ENCODE measurements at regions not wholly inside any gene's neighbourhood (a gene's known extent, or its start where the extent isn't known, plus 50 kb on each side); places are given as distances from the start of the nearest gene placed in this dataset.

DNA sequence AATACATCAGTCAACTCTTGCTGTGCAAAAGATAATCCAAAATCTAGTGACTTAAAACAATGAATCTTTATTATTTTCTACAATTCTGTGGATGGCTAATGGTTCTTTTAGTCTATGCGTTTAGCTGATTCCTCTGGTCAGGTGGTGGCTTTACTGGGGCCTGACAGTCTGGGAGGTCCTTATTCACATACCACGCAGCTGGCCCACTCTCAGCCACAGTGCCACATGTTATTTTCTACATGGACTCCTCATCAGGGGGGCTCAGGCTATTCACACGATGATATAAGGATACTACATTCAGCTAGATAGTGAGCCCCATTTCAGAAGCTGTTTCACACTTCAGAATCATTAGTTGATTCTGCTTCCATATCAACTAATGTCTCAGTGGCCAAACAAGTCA is 287.5 kb upstream of the MGAT4C start:
- Mint-ChIP-seq H3K27ac (no peak overlapping the region), H3K4me1 (no peaks in the 10 kb centered on the region), H3K9me3 (ENCODE audit: insufficient read depth) (no peaks in the 10 kb centered on the region), H3K27me3 (no peaks in the 10 kb centered on the region), H3K4me3 (no peak overlapping the region)
- Histone ChIP-seq H2AFZ (ENCODE audit: insufficient read depth, low read depth, low read length, poor library complexity, severe bottlenecking) (no peak overlapping the region), H3K27me3 (replicated peaks in 1 of 4; ENCODE audit: control extremely low read depth in 1 of 4, control insufficient read depth in 3 of 4, insufficient read depth in 4 of 4, low read length in 3 of 4) (no peaks in the 10 kb centered on the region), H3K79me2 (ENCODE audit: control insufficient read depth, insufficient read depth, low read length) (no peaks in the 10 kb centered on the region), H3K4me2 (replicated peaks; ENCODE audit: low read depth, low read length, poor library complexity, severe bottlenecking) (no peak overlapping the region), H3K9ac (ENCODE audit: low read length) (no peak overlapping the region), H3K27ac (ENCODE audit: low read length in 2 of 2) (no peak overlapping the region), H3K4me1 (ENCODE audit: control insufficient read depth in 2 of 2, insufficient read depth in 2 of 2, low read length in 2 of 2) (no peaks in the 10 kb centered on the region), H3K36me3 (replicated peaks in 1 of 2; ENCODE audit: control extremely low read depth in 1 of 2, control insufficient read depth in 1 of 2, extremely low read depth in 1 of 2, insufficient read depth in 2 of 2, low read length in 1 of 2) (no peaks in the 10 kb centered on the region), H3K9me3 (ENCODE audit: control extremely low read depth in 1 of 3, control insufficient read depth in 2 of 3, insufficient read depth in 1 of 3, low read length in 2 of 3) (no peaks in the 10 kb centered on the region), H4K20me1 (ENCODE audit: control insufficient read depth, insufficient read depth, low read length, poor library complexity, severe bottlenecking) (no peaks in the 10 kb centered on the region), H3K4me3 (ENCODE audit: control extremely low read depth in 1 of 5, extremely low read depth in 1 of 5, insufficient read depth in 1 of 5, low read depth in 2 of 5, low read length in 4 of 5) (no peak overlapping the region)
- CTCF ChIA-PET: no interaction called here
- no peak for DNase-seq
- 0% methylated on average over 1 of the region's 3 CpGs for whole genome bisulfite sequencing (ENCODE audit: insufficient coverage)
- TF ChIP-seq EZH2 (IDR thresholded peaks at IDR 0.05; ENCODE audit: borderline replicate concordance, insufficient read depth, low read depth, low read length, poor library complexity, severe bottlenecking): no peak
- TF ChIP-seq, protein P1, sequence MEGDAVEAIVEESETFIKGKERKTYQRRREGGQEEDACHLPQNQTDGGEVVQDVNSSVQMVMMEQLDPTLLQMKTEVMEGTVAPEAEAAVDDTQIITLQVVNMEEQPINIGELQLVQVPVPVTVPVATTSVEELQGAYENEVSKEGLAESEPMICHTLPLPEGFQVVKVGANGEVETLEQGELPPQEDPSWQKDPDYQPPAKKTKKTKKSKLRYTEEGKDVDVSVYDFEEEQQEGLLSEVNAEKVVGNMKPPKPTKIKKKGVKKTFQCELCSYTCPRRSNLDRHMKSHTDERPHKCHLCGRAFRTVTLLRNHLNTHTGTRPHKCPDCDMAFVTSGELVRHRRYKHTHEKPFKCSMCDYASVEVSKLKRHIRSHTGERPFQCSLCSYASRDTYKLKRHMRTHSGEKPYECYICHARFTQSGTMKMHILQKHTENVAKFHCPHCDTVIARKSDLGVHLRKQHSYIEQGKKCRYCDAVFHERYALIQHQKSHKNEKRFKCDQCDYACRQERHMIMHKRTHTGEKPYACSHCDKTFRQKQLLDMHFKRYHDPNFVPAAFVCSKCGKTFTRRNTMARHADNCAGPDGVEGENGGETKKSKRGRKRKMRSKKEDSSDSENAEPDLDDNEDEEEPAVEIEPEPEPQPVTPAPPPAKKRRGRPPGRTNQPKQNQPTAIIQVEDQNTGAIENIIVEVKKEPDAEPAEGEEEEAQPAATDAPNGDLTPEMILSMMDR (IDR thresholded peaks at IDR 0.05): no peak
- POLR2A ChIA-PET: no interaction called here
- intact Hi-C loops (cut with micrococcal nuclease): no loop called here
- no peak for ATAC-seq (ENCODE audit: low read depth)

DNA sequence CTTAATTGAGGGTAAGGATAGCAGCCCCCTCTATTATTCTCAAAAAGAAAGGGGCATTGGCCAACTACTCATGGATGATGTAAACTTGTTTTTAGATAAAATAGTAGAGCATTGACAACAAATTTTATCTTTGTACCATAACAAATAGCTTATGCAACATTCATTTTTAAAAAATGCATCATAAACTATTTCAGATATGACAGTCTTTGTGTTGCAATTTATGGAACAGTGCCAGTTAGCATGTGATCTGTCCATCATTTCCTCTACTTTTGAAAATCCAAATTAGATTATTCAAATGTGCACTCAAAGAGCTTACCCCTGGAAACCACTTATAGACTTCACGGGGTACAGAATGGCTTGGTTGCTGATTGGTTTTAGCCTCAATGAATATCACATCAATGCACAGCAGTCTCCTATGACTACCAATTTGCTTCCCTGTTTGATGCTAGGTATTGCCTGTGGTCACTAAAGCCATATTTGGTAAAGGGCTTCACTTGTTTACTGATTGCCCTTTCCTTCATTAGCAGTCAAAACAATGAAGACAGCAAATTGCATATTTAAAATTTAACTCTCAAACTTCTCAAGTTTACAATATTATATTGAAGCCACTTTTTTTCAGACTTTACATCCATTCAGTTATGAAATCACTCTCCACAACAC is 274.9 kb upstream of the MGAT4C start:
- TF ChIP-seq, protein P1 (IDR thresholded peaks at IDR 0.05): no peak
- no peak for TF ChIP-seq EZH2 (IDR thresholded peaks at IDR 0.05; ENCODE audit: borderline replicate concordance, insufficient read depth, low read depth, low read length, poor library complexity, severe bottlenecking)
- DNase-seq: no peak
- no peaks in the 10 kb centered on the region for H3K79me2 ChIP-seq (ENCODE audit: control insufficient read depth, insufficient read depth, low read length)
- no peaks in the 10 kb centered on the region for H3K27me3 ChIP-seq (replicated peaks in 1 of 4; ENCODE audit: control extremely low read depth in 1 of 4, control insufficient read depth in 3 of 4, insufficient read depth in 4 of 4, low read length in 3 of 4)
- no peak overlapping the region for H3K9ac ChIP-seq (ENCODE audit: low read length)
- no peaks in the 10 kb centered on the region for H4K20me1 ChIP-seq (ENCODE audit: control insufficient read depth, insufficient read depth, low read length, poor library complexity, severe bottlenecking)
- H3K36me3 ChIP-seq (replicated peaks in 1 of 2; ENCODE audit: control extremely low read depth in 1 of 2, control insufficient read depth in 1 of 2, extremely low read depth in 1 of 2, insufficient read depth in 2 of 2, low read length in 1 of 2): no peaks in the 10 kb centered on the region
- no peak overlapping the region for H2AFZ ChIP-seq (ENCODE audit: insufficient read depth, low read depth, low read length, poor library complexity, severe bottlenecking)
- ATAC-seq (ENCODE audit: low read depth): no peak
- Mint-ChIP-seq H3K27me3 (no peaks in the 10 kb centered on the region), H3K27ac (no peak overlapping the region), H3K9me3 (ENCODE audit: insufficient read depth) (no peaks in the 10 kb centered on the region), H3K4me1 (no peaks in the 10 kb centered on the region), H3K4me3 (no peak overlapping the region)
- no peak overlapping the region for H3K27ac ChIP-seq (ENCODE audit: low read length in 2 of 2)
- peaks cover 0 to 7% (median 0%) of the 10 kb centered on the region in 3 donors for H3K9me3 ChIP-seq (ENCODE audit: control extremely low read depth in 1 of 3, control insufficient read depth in 2 of 3, insufficient read depth in 1 of 3, low read length in 2 of 3)
- ChIA-PET CTCF (no interaction called here), POLR2A (no interaction called here)
- H3K4me2 ChIP-seq (replicated peaks; ENCODE audit: low read depth, low read length, poor library complexity, severe bottlenecking): no peak overlapping the region
- H3K4me3 ChIP-seq (ENCODE audit: control extremely low read depth in 1 of 5, extremely low read depth in 1 of 5, insufficient read depth in 1 of 5, low read depth in 2 of 5, low read length in 4 of 5): no peak overlapping the region
- H3K4me1 ChIP-seq (ENCODE audit: control insufficient read depth in 2 of 2, insufficient read depth in 2 of 2, low read length in 2 of 2): no peaks in the 10 kb centered on the region
- WGBS (ENCODE audit: insufficient coverage): no CpG with 5 or more reads among the region's 1 CpG
- intact Hi-C loops (cut with micrococcal nuclease): no loop called here

Measured in B cell (primary cell).